NCI-H526 (cell line): ENCODE measurements at regions not wholly inside any gene's neighbourhood (a gene's known extent, or its start where the extent isn't known, plus 50 kb on each side); places are given as distances from the start of the nearest gene placed in this dataset.
"Not testable (repeated sequence)": the region's sequence is repeated elsewhere in the genome, so short reads cannot be mapped to it uniquely, and the experiment has no call there.

Experiments
- DNase-seq, 2 experiments: peaks; one replicate each; lab custom pipeline; 2025; lab: John Stamatoyannopoulos, UW

- not testable (repeated sequence) for DNase-seq
Observed at GRCh38 chr2:224148058-224148457, 109.0 kb upstream of the SERPINE2 start.

DNA sequence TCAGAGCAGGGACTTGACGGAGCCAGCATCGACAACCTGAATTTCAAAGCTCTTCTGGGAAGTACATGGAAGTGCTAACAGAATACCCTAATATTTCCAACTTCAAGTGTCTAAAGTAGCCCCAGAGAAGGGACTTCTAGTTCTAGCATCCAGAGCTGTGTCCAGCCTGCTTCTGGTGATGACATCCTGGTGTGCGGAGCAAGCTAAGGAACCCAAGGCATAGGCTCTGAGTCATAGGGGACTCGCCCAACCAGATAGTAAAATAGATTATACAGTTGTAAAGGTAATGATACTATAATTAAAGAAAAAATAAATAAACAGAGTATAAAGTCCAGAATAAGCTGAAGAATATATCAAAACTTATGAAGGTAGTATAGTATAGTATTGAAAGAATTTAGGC, 108.1 kb upstream of the SERPINE2 start:
- no peak for DNase-seq

DNA sequence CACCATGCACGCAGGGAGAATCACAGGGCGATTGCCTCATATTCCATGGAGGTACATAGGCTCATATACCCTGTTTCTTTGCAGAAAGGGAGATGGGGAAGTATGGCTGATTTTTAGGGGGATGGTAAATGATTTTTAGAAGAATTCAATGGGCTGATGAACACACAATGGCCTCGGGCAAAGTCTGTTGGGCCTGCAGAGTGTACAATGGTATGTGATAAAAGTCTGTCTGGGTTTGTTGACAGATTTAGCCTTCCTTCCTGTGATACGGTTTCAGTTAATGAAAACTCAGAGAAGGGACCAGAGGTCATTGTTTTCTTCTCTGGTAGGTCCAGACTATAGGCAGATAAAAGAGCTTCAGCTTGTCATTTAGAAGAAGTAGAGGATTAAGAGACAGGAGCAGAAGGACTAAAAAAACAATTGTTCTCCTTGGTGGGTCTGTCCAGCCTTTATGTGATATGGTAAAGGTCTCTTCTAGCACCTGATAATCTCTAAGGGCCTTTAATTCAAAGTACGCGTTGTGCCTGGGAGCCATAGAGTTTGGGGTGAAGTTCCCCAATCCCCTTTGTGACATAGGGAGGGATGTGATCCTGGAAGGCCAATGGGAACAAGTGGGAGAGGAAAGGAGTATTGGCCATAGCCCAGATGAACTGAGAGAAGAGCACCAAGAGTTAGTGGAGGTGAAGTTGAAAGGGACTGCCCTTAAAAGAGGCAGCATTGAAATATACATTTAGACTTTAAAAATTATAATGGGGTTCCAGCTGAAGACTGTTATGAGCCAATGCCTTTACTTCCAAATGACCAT, 107.5 kb upstream of the SERPINE2 start:
- DNase-seq: no peak

GRCh38 chr2:224145751-224146355, 106.8 kb upstream of the SERPINE2 start:
- DNase-seq: no peak

- no peak for DNase-seq
Observed at GRCh38 chr2:224143526-224143925, 104.4 kb upstream of the SERPINE2 start.

- no peak for DNase-seq
Observed at GRCh38 chr2:224142397-224143312, 103.6 kb upstream of the SERPINE2 start.

DNA sequence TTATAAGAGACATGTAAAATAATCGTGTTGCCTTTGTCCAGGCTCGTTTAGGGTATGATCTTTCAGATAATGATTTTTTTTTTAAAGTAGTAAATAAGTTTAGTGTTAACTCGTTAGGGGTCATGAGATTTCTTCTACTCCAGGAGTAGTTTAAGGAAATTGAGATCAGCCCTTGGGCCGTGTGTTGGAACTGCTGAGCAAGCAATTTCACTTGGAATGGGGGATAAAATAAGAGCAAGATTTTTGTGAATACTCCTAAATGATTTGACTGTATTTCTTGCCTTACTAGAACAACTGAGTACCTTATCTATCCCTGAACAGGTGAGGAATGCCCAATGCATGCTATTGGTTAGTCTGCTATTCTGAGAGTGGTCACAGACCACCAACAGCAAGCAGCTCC, 102.2 kb upstream of the SERPINE2 start:
- no peak for DNase-seq

- DNase-seq: no peak
Observed at GRCh38 chr2:224137208-224137607, 98.1 kb upstream of the SERPINE2 start.

GRCh38 chr2:224136396-224136795, 97.3 kb upstream of the SERPINE2 start:
- DNase-seq: no peak

GRCh38 chr2:224135881-224136280, 96.8 kb upstream of the SERPINE2 start:
- DNase-seq: no peak

DNA sequence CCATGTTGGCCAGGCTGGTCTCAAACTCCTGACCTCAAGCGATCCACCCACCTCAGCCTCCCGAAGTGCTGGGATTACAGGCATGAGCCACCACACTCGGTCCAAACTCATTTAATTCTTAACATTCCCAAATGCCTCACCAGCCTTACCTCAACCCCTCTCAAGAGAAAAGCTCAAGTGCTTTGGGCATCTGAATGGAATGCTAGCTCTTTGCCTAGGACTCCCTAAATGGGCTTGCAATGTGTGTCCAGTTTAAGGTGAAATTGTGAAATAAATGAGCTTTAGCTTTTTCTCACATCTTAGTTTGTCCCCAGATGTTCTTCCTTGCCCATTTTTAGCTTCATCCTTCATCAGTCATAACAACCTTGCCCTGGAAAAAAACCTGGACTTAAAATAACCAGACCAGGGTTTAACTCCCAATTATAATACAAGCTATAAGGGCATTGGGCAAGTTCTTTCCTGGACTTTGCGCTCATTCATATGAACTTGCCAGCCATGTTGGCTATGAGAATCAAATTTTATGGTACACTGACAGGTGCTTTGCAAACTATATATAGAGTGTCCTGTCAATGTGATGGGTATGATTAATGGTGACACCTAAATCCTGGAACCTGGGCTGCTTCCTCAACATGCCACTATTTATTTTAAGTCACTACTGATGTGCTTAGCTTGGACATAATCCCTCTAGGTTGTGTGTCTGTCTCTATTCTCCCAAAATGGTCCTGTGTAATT, 95.1 kb upstream of the SERPINE2 start:
- no peak for DNase-seq

GRCh38 chr2:224133387-224133786, 94.3 kb upstream of the SERPINE2 start:
- no peak for DNase-seq

DNA sequence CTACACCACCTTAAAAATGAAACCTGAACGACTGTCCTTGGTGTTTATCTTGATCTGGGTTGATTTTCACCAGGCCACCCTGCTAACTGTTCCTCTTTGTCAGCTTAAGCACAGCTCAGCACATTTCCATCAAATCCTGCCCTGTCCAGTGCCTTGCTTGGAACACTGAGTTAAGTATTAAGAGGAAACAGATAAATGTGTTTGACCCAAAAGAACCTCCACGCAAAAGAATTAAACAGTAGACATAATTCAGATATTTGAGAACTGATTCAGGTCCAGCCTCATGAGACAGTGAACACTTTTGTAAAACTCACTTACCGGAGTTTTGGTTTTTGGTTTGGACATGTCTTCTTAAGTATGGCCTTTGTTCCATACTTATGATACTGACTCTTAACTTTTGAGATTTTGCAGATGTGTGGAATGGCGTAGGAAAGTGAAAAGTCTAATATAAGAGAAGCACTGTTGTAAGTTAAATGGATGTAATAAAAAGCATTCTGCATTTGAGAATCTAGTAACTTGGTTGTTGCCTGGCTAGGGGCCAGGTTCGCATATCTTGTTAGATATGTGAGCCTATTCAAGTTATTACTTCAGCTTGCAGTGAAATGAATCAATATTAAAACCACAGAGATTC, 88.9 kb upstream of the SERPINE2 start:
- DNase-seq: no peak

GRCh38 chr2:224126440-224126839, 87.4 kb upstream of the SERPINE2 start:
- DNase-seq: no peak

GRCh38 chr2:224126003-224126402, 86.9 kb upstream of the SERPINE2 start:
- no peak for DNase-seq

- no peak for DNase-seq
Observed at GRCh38 chr2:224122542-224122941, 83.5 kb upstream of the SERPINE2 start.

DNA sequence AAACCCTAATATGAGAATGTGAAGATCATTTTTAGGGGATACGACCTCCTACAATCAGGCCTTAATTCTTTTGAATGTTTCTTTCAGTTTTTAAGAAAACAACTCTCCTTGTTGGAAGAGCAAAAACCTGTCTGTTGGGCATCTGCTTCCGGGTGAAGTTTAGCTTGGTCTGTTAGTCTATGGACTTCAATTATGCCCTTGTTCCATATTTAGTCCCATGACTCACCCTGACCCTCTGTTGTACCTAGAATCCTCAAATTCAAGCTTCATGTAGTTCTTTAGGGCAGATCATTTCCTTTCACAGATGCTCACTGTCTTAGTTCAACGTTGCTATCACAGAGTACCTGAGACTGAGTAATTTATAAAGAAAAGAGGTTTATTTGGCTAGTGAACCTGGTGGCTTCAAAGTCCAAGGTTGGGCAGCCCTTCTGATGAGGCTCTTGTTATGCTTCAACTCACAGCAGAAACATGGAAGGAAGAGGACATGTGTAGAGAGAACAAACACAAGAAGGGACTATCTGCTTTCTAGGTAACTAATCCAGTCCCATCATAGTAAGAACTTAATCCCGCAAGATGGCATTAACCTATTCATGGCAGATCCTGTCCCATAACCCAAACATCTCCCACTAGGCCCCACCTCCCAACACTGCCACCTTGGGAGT, 82.5 kb upstream of the SERPINE2 start:
- DNase-seq: no peak

DNA sequence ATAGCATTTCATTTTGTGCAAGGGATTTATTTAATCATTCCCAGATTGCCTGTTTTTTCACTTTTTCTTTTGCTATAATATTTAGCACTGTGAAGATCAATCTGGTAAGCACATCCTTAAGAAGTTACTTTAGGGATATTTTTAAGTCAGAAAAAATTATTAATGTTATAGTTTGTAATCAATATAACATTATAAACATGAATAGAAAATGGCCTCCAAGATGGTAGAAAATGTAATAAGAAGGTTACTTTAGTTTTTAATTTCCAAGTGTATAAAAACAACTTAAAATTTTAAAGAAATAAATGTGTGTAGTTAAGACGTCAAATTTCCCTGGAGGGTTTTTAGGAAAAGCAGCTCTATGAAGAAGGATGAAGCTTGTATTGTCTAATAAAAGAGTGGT, 81.9 kb upstream of the SERPINE2 start:
- no peak for DNase-seq

DNA sequence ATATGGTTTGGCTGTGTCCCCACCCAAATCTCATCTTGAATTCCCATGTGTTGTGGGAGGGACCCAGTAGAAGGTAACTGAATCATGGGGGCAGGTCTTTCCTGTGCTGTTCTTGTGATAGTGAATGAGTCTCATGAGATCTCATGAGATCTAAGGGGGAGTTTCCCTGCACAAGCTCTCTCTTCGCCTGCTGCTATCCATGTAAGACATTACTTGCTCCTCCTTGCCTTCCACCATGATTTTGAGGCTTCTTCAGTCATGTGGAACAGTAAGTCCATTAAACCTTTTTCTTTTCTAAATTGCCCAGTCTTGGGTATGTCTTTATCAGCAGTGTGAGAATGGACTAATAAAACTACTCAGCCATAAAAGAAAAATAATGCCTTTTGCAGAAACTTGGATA, 80.8 kb upstream of the SERPINE2 start:
- not testable (repeated sequence) for DNase-seq

- no peak for DNase-seq
Observed at GRCh38 chr2:224114428-224114827, 75.3 kb upstream of the SERPINE2 start.

DNA sequence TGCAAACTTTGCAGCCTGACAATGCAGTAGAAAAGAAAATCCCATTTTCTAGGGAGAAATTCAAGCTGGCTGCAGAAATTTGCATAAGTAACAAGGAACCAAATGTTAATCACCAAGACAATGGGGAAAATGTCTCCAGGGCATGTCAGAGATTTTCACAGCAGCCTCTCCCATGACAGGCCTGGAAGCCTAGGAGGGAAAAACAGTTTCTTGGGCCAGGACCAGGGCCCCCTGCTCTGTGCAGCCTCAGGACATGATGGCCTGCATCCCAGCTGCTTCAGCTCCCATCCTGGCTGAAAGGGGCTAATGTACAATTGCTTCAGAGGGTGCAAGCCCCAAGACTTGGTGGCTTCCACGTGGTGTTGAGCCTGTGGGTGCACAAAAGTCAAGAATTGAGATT, 74.8 kb upstream of the SERPINE2 start:
- not testable (repeated sequence) for DNase-seq
